Right lobe of liver (tissue), 4 donors: ENCODE measurements at regions not wholly inside any gene's neighbourhood (a gene's known extent, or its start where the extent isn't known, plus 50 kb on each side); places are given as distances from the start of the nearest gene placed in this dataset.

ENCODE experiments used
- CTCF ChIP-seq, 4 donors: fragments of 200-600 bp in 3 of 4; fragments of 450-650 bp in 1 of 4; IDR thresholded peaks; one replicate each; pipeline versions ENCODE4 v1.5.1 to v1.8.0; 2016 to 2022; ENCODE audit warnings: antibody characterized with exemption in 4 of 4, mild to moderate bottlenecking in 2 of 4
- POLR2A ChIP-seq: fragments of 450-650 bp; IDR thresholded peaks from one replicate; pipeline ENCODE4 v1.6.1; 2017; ENCODE audit warnings: antibody characterized with exemption, mild to moderate bottlenecking
- donor health status: DM: no; HTN: no; CAD: no.
- donor health status: DM: no; HTN: no; CAD: no.
- donor health status: DM: no; HTN: yes; CAD: no.

DNA sequence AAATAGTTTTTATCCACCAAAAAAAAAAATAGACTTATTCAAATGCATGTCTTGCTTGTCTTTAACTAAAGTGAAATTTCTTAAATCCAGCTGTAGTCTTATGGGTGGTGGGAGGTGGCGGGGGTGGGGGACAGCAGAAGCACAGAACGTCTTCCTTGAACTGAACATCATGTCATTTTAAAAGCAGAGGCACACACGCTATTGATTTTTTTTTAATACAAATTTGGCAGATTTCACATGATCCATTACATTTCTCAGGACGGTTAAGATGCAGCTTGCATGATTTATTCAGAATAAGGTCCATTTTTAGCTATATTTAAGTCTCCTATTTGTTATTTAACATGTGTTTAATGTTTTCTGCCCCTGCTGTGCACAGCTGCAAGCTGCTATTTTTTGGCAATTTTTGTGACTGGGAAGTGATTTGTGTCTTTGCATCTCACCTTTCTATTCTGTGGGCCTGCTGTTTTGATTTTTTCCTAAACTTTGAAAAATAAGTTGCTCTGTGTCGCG lies 274.0 kb downstream of the TSHZ3 start:
- TF ChIP-seq CTCF (IDR thresholded peaks at IDR 0.05) (no peak), POLR2A (no peak)
